Activated T-helper 9 cell treated with anti-CD3 and anti-CD28 coated beads, Interleukin-2, amount 50 U/mL, for 16 hours (primary cell): ENCODE measurements at regions not wholly inside any gene's neighbourhood (a gene's known extent, or its start where the extent isn't known, plus 50 kb on each side); places are given as distances from the start of the nearest gene placed in this dataset.

Experiments used
- DNase-seq: peaks from one replicate; pipeline ENCODE4 v3.0.0-alpha.2; 2020; ENCODE audit warnings: low read depth

GRCh38 chr16:72317446-72317845, 145.5 kb upstream of the PMFBP1 start:
- DNase-seq, result no peak

DNA sequence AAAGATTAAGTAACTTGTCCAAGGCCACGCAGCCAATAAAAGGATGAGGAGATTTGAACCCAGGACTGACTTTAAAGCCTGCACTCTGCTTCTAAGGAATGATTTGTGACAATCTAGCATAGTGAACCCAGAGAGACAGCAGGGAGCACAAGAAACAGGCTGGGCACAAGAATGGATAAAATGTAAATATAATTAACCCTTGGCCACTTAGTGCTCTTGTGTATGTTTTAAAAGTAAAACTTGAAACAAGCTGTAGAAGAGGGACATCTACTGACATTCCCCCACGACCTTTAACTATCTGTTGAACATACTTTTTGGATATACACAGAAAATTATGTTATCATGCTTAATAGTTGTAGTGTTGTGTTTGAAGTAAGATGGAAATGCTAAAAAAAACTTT, 141.9 kb upstream of the PMFBP1 start:
- DNase-seq, result no peak

GRCh38 chr16:72312828-72313227, 140.9 kb upstream of the PMFBP1 start:
- no peak for DNase-seq

DNA sequence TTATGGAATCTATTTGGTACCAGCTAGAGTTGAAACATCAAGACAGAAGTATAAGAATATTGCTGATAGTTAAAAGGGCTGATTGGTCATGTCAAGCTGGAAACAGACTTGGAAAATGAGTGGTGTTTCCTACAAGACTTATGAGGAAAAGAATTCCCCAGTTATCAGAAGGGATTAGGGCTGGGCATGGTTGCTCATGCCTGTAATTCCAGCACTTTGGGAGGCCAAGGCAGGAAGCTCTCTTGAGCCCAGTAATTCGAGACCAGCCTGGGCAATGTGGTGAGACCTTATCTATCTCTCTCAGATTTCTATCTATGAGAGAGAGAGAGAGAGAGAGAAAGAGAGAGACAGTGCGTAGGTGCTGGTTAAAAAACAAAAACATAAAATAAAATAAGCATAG, 139.5 kb upstream of the PMFBP1 start:
- no peak for DNase-seq

DNA sequence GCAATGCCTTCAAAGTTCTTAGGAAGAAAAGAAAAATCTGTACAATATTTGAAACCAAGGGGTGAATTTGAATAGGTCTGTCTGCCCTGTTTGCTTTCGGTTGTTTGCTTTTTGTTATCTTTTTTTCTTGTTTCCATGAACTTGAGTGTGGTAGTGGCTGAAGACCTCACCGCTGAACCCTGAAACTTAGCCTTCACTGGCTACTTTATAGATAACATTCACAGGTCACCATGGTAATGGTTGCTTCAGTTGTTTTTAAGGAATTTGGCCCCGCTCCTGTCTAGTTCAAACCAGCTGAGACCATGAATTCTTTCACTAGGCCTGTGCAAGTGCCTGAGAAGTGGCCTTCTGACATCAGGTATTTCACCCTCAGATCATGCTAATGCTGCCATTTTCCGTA, 137.0 kb upstream of the PMFBP1 start:
- DNase-seq, result no peak

DNA sequence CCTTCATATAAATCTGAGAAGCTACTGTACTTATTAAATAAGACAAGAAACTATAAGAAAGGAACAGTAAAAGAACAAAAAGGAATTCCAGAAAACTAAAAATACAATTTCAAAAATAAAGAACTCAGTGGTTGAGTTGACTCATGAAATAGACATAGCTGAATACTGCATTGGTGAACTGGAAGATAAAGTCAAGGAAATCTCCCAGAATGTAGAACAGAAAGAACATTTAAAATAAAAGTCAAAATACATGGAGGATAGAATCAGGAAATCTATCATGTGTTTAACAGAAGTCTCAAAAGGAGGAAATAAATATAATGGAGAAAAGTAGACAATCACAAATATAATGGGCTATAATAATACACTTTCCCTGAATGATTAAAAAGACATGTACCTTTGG, 136.4 kb upstream of the PMFBP1 start:
- DNase-seq, result no peak

DNA sequence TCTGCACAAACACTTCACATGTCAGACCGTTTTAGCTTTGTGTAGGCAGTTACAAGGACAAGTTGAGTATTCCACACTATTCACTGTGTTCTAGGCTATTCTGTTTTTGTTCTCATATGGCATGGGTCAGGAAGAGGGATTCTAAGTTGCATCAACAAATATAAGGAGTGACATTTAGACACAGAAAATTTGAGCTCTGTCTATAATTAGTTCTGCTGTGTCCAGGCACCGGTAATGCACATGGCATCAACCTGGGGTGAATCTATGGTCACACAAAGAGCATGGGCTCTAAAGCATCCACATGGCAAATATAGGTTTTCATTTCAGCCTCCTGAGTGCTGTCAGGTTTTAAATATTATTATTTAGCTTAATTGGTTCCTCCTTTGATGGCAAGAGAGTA, 130.4 kb upstream of the PMFBP1 start:
- DNase-seq, result no peak

- no peak for DNase-seq
Measured at GRCh38 chr16:72301523-72302236, 129.7 kb upstream of the PMFBP1 start.

DNA sequence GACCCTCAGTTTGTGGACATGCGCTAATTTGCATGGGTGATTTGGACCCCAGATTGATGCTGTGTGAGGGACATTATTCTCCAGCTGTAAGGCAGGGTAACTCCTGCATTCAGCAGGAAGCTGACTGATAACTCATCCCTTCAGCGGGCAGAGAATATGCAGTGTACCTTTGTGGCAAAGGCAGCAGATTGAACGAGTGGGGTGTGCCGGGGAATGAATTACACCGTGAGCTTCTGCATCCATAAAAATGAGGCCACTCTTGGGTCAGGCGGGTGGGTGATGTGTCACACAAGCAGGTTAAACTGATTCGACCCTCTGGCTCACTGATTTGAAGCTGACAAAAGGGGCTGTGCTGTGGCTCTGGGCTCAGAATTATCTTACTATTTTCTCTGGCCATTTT, 128.9 kb upstream of the PMFBP1 start:
- DNase-seq, result no peak

- DNase-seq, result no peak
Measured at GRCh38 chr16:72299684-72300243, 127.8 kb upstream of the PMFBP1 start.

DNA sequence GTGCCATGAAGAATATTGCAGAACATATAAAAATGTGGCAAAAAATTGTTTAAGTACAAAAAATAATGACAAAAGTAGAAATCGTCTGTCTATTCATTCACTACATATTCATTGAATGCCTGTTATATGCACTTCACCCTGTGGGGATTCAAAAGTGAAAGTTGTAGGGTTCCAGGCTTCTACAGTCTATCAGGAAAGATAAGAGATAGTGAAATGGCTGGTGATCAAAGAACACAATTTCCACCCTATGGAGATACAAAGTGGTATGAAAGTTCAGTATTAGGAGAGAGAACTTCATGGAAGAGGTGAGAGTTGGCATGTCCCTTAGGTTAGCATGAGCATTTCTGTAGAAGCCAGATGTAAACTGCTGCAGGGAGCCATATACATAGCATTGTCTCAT, 127.0 kb upstream of the PMFBP1 start:
- no peak for DNase-seq

DNA sequence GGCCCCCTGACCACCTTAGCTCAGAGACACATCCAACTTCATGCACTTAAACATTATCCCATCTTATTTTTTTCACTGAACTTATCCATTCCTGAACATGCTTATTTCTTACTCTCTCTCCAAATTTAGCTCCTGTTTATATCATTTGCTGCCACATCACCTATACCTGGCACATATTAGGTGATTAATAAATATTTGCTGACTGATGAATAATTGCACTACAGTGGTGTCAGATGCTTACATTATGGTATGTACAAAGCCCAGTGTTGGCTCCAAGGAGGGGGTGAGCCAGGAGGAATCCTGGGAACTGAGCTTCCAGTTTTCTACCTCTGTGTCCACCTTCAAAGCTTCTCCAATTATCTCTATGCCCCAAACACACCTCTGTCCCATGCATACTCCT, 124.0 kb upstream of the PMFBP1 start:
- DNase-seq, result no peak

DNA sequence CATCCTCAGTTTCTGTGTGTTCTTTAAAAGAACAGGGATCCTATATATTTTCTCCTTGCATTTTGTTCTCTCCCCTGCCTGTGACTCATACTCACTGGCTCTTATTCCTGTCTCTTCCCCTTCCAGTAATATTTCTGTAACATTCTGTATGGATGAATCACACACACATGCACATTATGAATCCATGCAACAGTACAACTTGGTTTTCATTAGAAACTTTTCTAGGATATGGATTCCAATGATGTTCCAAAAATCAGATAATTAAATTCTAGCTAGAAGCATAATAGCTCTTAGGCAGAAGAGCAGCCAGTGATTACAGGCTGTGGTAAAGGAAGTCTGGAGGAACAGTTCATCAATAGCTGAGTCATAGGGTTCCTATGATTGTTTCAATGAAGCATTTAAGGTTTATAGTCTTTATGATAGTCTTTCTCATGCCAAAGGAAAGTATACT, 119.6 kb upstream of the PMFBP1 start:
- DNase-seq, result no peak

GRCh38 chr16:72291121-72291520, 119.2 kb upstream of the PMFBP1 start:
- DNase-seq, result no peak

GRCh38 chr16:72287649-72288048, 115.7 kb upstream of the PMFBP1 start:
- DNase-seq, result no peak

DNA sequence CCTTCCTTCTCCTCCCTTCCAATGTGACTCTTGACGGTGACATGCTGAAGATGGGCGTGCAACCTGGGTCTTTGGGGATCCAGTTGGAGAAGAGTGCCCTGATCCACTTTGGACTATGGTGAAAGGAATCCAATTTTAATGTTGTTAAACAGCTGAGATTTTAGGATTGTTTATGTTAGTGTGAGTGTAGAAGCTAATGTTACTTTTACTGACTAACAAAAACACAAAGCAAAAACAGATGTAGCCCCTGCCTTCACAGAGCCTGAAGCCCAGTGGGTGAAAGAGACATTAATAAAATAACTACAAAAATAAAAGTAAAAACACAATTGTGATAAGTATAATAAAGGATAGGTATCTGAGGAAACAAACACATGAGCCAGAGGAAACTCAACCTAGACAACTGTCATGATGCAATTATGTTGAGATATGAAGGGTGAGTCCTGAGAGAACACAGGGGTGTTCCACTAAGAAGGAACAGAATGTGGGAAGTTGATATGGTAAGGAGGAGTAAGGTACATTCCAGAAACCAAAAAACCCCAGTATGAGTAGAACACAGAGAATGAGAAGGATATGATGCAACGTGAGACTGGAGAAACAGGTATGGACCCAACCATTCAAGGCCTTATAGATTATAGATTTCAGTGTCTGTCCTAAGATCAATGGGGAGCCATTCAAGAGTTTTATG, 115.1 kb upstream of the PMFBP1 start:
- DNase-seq, result no peak

DNA sequence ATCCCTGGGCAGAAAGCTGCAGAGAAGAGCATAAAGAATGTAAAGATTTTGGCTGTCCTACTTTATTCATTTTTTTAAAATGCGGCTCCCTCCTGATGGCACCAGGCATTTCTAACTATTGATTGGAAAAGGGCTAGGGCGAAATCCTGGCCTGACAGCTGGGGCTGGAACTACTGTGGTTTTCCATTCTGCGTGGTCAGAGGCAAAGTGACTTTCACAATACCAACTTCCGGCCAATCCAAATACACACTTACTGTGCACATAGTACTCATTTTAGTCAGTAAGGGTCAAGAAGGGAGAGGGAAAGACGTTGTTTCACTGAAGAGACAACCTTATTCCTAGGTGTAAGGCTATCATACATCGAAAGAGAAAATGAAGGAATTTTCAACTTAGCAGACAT, 113.8 kb upstream of the PMFBP1 start:
- DNase-seq, result no peak

DNA sequence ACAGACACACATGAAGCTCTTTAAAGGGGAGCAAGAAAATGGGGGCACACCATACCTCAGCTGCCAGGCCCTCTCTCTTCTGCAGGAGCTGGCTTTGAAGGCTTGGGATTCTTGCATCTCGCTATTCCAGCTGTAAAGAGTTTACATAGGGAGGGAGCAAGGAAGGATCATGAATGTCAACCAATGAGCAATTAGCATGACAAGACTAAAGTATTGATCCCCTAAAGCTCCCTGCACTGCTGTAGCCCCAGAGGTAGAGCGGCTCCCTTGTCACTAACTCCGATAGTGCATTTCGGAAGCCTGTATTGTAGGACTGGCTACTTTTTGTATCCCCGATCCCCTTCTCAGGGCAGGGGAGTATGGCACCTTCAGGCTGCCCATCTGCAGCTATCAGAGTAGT, 113.4 kb upstream of the PMFBP1 start:
- DNase-seq, result no peak

GRCh38 chr16:72284042-72284789, 112.3 kb upstream of the PMFBP1 start:
- no peak for DNase-seq

DNA sequence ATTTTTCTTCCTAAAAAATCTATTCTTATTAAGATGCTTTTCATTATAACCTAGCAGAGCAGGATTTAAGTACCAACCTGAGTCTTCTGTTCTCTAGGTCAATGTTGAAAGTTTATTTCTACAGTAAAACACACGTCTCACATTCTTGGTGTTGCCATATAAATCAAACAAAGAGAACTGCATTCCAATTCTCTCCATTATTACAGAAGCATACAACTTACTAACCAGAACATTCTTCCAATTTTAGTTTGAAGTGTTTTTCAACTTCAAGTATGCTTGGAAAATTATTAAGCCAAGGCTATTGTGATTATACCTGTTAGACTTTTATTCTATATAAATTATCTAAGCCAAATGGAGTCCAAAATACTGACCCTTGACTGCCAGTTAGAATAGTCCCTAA, 110.4 kb upstream of the PMFBP1 start:
- DNase-seq, result no peak

DNA sequence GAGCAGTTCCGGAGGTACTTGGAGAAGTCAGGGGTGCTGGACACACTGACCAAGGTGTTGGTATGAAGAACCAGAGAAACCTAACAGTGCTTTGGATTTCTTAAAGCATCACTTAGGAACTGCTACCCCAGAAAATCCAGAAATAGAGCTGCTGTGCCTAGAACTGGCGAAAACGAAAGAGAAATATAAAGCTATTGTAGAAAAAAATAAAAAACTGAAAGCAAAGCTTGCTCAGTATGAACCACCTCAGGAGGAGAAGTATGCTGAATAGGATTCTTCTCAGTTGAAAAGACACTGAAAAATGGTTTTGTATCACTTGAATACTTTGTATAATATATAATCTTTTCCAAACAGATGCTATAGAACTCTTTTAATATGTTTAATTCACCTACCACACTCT, 106.3 kb upstream of the PMFBP1 start:
- no peak for DNase-seq

DNA sequence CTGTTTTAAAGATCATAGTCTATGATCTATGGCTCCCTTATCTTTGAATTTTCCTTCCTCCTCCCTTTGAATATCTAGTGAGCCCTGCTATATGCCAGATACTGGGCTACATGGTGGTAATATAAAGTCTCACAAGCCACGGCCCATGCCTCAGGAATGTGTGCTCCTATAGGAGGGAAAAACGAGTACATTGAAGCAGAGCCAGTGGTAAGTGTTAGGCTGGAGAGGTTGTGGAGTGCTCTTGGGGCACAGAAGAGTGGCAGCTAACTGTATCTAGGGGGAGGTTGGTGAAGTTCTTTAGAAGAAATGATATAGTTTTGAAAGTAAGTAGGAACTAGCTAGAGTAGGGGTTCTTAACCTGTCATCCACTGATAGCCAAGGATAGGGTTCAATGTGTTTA, 105.8 kb upstream of the PMFBP1 start:
- DNase-seq, result no peak

DNA sequence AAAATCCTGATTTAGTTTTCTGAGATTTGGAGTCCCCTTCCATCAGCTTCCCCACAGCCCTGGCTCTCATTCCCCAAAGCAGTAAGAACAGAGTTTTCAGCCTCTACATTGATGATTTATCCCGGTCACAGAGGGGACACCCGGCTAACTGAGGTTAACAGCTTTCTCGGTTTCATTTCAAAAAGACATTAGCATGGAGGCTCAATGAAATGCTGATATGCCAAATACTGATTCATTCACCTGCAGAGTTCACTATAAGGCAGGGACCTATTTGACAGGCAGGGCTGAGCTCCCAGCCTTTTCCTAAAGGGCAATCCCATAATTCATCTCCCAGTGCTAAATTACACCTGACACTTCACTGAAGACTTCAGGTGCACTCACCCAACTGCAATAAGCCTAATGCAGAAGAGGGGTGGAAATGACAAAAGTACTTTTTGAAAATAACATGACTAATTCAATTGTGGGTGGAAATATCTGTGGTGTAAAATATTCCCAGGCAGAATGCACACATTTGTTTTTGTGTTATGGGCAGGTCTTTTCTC, 99.8 kb upstream of the PMFBP1 start:
- no peak for DNase-seq
